ENCODE measurements at regions not wholly inside any gene's neighbourhood (a gene's known extent, or its start where the extent isn't known, plus 50 kb on each side); places are given as distances from the start of the nearest gene placed in this dataset.

- TF ChIP-seq CTCF (IDR thresholded peaks at IDR 0.05) (no peak), POLR2AphosphoS5 (IDR thresholded peaks at IDR 0.05) (no peak)
Measured at GRCh38 chr5:92635001-92635461, 946.0 kb downstream of the NR2F1-AS1 start.
